ENCODE measurements at regions not wholly inside any gene's neighbourhood (a gene's known extent, or its start where the extent isn't known, plus 50 kb on each side); places are given as distances from the start of the nearest gene placed in this dataset.

- no peak for TF ChIP-seq ATF2 (IDR thresholded peaks at IDR 0.05; ENCODE audit: low read length)
- no peak for TF ChIP-seq KDM4A (IDR thresholded peaks at IDR 0.05; ENCODE audit: low read depth, low read length, severe bottlenecking)
- TF ChIP-seq GABPA (IDR thresholded peaks at IDR 0.05; ENCODE audit: borderline replicate concordance, insufficient read depth, low read length), result no peak
- TF ChIP-seq SUZ12 (IDR thresholded peaks at IDR 0.05; ENCODE audit: low read length), result no peak
- no peak for TF ChIP-seq JUN (IDR thresholded peaks at IDR 0.05; ENCODE audit: low read depth, low read length)
- no peak for TF ChIP-seq RFX5 (IDR thresholded peaks at IDR 0.05; ENCODE audit: borderline replicate concordance, low read depth, low read length)
- no peak for TF ChIP-seq RNF2 (IDR thresholded peaks at IDR 0.05; ENCODE audit: borderline replicate concordance, low read depth, low read length, missing control alignments, poor library complexity, severe bottlenecking)
- no peak for TF ChIP-seq RXRA (IDR thresholded peaks at IDR 0.05; ENCODE audit: insufficient read depth, low read depth, low read length)
- TF ChIP-seq CTBP2 (IDR thresholded peaks at IDR 0.05; ENCODE audit: borderline replicate concordance, insufficient read depth, insufficient read length, low read length), result no peak
Measured at GRCh38 chr13:26839682-26840081, 79.1 kb upstream of the GPR12 start (continued).

Data from H1 (cell line).